ENCODE measurements at regions not wholly inside any gene's neighbourhood (a gene's known extent, or its start where the extent isn't known, plus 50 kb on each side); places are given as distances from the start of the nearest gene placed in this dataset.
"Not testable (repeated sequence)": the region's sequence is repeated elsewhere in the genome, so short reads cannot be mapped to it uniquely, and the experiment has no call there.

GRCh38 chr6:85085875-85086274 is 321.5 kb upstream of the TBX18 start:
- H3K4me3 ChIP-seq (replicated peaks; ENCODE audit: low read depth, low read length): no peak overlapping the region
- DNase-seq (ENCODE audit: low read depth): no peak
- TF ChIP-seq CTCF (IDR thresholded peaks at IDR 0.05; ENCODE audit: low read length, missing control alignments): no peak

- DNase-seq (ENCODE audit: low read depth): no peak
- no peak overlapping the region for H3K4me3 ChIP-seq (replicated peaks; ENCODE audit: low read depth, low read length)
Measured at GRCh38 chr6:85081102-85081501, 316.7 kb upstream of the TBX18 start.

DNA sequence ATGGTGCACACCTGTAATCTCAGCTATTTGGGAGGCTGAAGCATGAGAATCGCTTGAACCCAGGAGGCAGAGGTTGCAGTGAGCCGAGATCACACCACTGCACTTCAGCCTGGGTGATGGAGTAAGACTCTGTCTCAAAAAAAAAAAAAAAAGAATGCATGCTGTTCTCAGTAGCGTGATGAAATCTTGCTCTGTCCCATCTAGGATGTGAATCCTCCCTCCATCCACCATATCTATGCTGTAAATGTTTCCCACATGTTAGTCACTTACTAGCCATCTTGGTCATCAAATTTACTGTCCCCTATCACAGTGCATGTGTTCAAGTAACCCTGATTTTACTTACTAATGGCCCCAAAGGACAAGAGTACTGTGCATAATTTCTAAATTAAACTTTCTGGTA is 315.4 kb upstream of the TBX18 start:
- no peak for DNase-seq (ENCODE audit: low read depth)
- TF ChIP-seq CTCF (IDR thresholded peaks at IDR 0.05; ENCODE audit: low read length, missing control alignments): no peak

More at GRCh38 chr6:85081102-85081501, 316.7 kb upstream of the TBX18 start:
- no peak for TF ChIP-seq CTCF (IDR thresholded peaks at IDR 0.05; ENCODE audit: low read length, missing control alignments)

DNA sequence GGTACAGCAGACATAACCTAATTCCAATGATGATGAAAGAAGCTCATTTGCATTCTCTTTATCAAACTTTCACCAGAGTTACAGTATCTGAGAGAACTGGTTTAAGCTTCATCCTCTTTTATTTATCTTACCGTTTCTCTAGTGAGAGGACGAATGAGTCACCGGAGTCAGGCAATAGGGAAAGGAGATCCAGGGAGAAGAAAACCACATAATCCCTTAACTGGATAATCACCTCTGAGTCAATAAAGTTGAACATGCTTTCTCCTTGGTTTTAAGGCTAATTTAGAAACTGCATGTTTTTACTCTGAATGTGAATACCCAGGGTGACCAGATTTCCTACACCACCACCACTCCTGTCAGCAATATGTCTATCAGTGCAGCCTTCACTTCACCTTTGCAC is 313.7 kb upstream of the TBX18 start:
- peak; percentile 82 for DNase-seq (ENCODE audit: low read depth)

More for the DNA sequence above, 315.4 kb upstream of the TBX18 start:
- no peak overlapping the region for H3K4me3 ChIP-seq (replicated peaks; ENCODE audit: low read depth, low read length)

GRCh38 chr6:85077098-85077497 is 312.7 kb upstream of the TBX18 start:
- no peak overlapping the region for H3K4me3 ChIP-seq (replicated peaks; ENCODE audit: low read depth, low read length)
- DNase-seq (ENCODE audit: low read depth): no peak
- no peak for TF ChIP-seq CTCF (IDR thresholded peaks at IDR 0.05; ENCODE audit: low read length, missing control alignments)

More for the DNA sequence above, 313.7 kb upstream of the TBX18 start:
- no peak overlapping the region for H3K4me3 ChIP-seq (replicated peaks; ENCODE audit: low read depth, low read length)
- no peak for TF ChIP-seq CTCF (IDR thresholded peaks at IDR 0.05; ENCODE audit: low read length, missing control alignments)

GRCh38 chr6:85071845-85072244 is 307.4 kb upstream of the TBX18 start:
- DNase-seq (ENCODE audit: low read depth); H3K4me3 ChIP-seq (replicated peaks; ENCODE audit: low read depth, low read length): not testable (repeated sequence)

GRCh38 chr6:85069577-85069976 is 305.2 kb upstream of the TBX18 start:
- no peak for DNase-seq (ENCODE audit: low read depth)
- no peak overlapping the region for H3K4me3 ChIP-seq (replicated peaks; ENCODE audit: low read depth, low read length)
- no peak for TF ChIP-seq CTCF (IDR thresholded peaks at IDR 0.05; ENCODE audit: low read length, missing control alignments)

All from fibroblast of pulmonary artery (primary cell).